ENCODE measurements at regions not wholly inside any gene's neighbourhood (a gene's known extent, or its start where the extent isn't known, plus 50 kb on each side); places are given as distances from the start of the nearest gene placed in this dataset.
A peak's percentile ranks its signal among the peaks of the same experiment; 100 is the strongest.
"Not testable (repeated sequence)": the region's sequence is repeated elsewhere in the genome, so short reads cannot be mapped to it uniquely, and the experiment has no call there.

DNA sequence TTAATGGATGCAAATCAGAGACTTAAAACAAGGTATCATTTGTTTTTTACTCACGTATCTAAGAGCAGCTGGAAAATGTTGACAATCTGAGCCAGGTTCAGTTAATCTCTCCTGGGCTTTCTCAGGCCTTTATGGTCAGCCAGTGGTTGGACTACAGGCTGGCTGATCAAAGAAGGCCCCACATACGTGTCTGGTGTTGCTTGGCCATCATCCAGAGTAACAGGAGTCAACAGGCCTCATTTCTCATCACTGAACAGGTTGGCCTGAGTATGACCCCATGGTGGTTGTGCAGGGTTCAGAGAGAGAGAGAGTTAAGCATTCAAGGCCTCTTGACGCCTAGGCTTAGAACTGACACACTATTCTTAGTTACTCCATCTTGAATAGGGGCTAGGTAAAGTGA, 97.0 kb upstream of the VLDLR start:
- DNase-seq, result no peak

DNA sequence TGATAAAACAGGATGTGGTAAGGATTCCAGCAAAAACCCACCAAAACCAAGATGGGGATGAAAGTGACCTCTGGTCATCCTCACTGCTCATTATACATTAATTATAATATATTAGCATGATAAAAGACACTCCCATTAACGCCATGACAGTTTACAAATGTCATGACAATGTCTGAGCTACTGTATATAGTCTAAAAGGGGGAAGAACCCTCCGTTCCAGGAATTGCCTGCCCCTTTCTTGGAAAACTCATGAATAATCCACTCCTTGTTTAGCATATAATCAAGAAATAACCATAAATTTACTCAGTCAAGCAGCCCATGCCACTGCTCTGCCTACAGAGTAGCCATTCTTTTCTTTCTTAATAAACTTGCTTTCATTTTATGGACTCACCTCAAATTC, 96.4 kb upstream of the VLDLR start:
- no peak for DNase-seq

DNA sequence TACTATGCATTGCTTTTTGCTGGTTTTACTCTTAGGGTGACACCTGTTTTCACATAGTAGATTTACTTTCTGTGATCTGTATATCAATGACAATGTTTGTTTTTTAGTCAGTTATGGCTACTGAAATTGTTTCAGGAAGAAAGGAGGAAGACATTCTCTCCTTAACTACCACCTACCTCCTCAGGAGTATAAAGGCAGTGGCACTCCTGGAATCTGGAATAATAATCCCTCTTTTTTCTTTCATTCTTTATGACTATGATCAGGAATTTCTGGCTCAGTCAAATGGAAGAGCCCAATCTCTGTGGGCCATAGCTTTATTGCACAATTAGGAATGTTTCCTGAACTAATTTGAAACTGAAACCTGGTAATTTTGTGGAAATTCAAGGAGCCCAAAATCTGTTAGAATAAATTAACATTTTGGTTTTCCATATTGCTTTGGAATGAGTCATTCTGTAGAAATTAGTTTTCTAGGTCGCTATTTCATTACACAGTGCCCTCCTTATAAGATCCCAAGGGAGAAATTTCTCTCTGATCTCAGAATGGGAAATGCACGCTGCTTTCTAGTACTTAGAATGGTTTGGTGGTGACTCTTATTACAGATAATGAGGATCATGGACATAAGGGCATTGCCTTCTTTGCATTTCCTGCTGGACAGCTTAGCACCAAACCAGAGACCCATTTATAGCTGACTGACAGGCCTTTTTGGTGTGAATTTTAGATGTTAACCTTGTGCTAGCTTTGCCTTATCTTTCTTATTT, 95.3 kb upstream of the VLDLR start:
- DNase-seq, result no peak

DNA sequence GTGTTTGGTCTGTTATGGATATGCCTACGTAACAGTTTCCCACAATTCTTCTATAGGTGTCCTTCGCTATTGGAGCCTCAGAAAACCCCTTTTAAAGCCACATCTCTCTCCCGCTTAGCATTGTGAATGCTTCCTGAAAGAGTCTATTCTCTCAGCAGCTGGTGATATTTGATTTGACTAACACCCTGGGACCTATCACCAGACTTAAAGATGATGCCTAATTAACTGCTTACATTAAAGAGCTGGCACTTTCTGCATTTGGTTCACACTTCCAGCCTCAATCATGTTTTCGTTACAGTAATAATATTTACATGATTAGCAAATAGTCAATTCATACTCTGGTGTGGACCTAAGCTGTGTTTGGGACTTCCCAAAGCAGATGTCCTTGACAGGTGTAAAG, 90.1 kb upstream of the VLDLR start:
- no peak for DNase-seq

DNA sequence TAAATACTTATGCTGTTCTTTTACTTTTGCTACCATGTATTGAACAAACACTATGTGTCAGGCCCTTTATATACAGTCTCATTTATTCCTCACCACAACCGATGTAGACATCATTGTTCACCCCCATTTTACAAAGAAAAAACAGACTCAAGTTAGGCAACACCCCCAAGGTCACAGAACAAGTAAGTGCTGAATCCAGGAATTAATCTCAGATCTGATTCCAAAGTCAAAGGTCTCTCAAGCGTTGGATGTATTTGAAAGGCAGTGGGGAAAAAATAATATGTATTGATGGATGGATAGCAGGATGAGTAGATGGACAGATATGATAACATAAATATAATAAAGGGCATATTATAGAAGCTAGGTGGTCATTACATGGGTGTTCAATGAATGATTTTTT, 85.1 kb upstream of the VLDLR start:
- DNase-seq, result no peak

DNA sequence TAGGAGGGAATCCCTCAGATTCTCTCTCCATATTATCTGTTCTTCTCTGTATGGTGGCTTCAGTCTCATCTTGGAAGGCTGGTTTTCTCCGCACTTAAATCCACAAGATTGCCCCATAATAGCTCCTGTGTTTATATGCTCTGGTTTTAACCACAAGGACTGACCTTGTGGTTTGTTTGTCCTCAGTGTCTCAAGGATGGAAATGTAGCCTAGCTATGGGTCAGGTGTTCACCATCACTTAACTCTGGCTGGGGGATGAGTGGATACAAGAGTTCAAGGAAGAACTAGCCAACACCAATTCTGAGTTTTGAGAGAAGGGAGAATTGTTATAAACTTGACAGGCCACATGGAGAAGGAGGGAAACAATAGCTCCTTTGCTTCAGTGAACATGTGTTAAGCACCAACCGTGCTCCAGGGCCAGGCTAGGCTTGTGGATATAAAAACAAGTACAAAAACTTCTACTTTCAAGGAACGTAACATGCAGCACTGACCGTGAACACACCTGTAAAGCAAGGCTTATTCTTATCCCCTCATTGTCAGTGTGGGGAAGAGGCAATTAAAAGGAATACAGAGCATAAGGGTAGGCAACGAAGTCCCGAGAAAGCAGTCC, 75.6 kb upstream of the VLDLR start:
- DNase-seq, result no peak

DNA sequence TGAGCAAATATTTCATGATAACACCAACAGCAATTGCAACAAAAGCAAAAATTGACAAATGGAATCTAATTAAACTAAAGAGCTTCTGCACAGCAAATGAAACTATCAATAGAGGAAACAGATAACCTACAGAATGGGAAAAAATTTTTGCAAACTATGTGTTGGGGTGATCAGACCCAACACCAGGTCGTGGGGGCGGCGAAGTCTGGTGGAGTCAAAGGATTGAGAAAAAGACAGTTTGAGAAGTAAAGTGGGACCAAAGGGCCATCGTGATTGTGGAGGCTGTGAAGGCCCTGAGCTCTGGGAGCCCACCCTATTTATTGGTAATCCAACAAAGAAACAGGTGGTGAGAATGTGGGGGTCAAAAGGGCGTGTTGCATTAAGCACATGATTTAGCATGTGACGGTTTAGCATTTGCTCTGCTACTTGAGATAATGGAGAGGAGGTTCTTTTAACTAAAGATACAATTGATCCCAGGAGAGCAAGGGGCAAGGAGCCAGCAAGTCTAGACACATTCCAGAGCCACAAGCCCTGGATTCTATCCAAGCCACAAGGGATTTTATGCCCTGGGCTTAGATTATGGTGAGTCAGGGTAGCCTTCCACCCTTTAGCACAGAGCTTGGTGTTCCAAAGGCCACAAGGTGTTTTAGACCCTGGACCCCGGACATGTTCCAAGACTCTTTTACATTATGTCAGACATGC, 65.5 kb upstream of the VLDLR start:
- not testable (repeated sequence) for DNase-seq

DNA sequence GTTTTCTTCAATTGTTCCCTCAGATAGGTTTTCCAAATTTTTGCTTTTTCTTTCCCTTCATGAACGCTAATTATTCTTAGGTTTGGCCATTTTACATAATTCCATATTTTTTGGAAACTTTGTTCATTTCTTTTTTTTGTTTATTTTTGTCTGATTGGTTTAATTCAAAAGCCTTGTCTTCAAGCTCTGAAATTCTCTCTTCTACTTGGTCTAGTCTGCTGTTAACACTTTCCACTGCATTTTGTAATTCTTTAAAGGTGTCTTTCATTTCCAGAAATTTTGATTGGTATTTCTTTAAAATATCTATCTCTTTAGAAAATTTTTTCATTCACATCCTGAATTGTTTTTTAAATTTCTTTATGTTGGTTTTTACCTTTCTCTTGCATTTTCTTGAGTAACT, 63.9 kb upstream of the VLDLR start:
- no peak for DNase-seq

DNA sequence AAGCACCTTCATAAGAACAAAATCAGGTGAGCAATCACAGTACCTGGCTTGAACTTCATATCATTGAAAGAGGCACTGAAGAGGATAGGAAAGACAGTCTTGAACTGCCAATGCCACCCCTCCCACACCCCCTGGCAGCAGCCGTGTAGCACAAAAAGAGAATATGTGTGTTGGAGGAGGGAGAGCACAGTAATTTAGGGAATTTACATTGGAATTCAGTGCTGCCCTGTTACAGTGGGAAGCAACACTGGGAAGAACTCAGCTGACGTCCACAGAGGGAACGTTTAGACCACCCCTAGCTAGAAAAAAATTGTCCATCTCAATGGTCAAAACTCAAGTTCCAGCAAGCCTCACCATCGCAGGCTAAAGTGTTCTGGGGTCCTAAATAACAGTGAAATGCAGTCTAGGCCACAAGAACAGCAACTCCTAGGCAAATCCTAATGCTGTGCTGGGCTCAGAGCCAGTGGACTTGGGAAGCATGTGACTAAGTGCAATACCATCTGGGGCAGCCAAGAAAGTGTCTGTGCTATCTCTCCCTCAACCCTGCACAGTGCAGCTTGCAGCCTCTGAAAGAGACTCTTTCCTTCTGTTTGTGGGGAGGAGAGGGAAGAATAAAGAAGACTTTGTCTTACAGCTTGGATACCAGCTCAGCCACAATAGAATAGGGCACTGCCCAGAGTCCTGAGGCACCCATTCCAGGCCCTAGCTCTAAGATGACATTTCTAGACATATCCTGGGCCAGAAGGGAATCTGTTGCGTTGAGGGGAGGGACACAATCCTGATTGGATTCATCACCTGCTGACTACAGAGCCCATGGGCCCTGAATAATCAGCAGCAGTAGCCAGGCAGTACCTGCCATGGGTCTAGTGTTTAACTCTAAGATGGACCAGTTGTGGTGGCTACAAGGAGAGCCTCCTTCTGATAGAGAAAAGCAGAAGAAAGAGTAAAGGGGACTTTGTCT, 62.1 kb upstream of the VLDLR start:
- DNase-seq, result no peak

DNA sequence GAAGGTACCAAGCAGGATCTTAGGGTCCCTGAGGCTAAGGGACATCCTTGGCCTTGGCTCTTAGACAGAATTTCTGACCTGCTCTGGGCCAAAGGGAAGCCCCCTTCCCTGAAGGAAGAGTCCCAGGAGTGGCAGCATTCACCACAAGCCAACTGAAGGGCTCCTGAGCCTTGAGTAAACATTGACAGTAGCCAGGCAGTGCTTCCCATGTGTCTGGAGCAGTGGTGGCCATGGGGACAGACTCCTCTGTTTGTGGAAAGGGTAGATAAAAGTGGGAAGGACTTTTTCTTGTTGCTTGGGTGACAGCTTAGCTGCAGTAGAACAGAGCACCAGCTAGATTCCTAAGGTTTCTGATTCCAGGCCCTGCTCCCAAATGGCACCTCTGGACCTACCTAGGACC, 61.4 kb upstream of the VLDLR start:
- DNase-seq, result no peak

DNA sequence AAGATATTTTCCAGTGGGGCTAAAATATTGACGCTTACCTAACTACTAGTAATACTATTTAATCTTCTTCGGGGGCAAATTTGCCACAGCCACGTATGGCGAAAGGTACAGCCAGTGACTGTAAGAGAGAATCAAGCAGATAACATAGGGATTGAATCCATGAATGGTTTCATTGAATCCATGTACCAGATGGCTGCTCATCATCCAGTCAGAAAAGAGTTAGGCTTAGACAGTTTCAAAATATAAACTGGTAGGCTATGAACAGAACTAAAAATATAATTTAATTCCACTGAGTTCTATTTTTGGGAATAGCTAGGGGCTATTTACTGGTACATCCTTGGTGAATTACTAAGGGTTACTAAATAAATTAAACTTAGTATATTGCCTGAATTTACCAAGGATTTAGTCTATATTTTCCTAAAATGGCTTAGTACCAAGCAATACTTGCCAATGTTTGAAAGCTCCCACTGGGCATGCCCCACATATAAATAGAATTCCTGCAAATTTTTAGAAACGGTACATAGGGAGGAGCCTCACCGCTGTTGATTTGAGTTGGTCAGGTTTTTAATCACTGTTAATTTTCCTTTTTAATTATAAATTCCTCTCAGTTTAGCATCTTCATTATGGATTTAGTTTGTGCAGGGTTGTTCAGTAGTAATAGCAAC, 55.8 kb upstream of the VLDLR start:
- no peak for DNase-seq

DNA sequence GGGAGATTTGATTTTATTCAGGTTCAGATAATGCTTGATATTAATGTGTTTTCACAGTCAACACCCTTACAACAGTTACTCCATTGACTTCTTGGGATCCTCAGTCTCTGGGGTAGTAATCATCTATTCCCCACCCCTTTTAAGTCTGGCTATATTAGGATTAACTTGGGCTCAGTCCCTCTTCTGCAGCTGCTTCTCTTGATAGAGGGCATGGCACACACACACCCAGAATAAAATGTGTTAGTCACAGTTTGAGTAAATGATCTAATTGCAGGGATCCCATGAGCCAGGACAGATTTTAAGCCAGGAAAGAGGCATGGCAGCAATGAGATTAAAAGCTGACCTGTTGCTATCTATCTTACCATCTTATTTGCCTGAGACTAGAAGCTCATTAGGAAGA, 53.7 kb upstream of the VLDLR start:
- DNase-seq, result no peak

DNA sequence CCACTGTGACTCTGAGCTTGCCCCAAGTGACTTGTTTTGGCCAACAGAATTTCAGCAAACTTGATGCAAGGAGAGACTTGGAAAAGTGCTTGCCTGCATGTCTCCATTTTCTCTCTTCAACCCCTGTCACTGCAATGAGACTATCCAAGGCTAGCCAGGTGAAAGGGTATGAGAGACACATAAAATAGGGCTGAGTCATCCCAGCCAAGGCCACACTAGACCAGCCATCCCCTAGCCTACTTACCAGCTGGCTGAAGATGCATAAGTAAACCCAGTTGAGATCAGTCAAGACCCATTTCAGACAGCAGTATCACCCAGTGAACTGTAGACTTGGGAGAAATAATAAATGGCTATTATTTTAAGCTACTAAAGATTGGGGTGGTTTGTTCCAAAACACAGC, 52.9 kb upstream of the VLDLR start:
- no peak for DNase-seq

DNA sequence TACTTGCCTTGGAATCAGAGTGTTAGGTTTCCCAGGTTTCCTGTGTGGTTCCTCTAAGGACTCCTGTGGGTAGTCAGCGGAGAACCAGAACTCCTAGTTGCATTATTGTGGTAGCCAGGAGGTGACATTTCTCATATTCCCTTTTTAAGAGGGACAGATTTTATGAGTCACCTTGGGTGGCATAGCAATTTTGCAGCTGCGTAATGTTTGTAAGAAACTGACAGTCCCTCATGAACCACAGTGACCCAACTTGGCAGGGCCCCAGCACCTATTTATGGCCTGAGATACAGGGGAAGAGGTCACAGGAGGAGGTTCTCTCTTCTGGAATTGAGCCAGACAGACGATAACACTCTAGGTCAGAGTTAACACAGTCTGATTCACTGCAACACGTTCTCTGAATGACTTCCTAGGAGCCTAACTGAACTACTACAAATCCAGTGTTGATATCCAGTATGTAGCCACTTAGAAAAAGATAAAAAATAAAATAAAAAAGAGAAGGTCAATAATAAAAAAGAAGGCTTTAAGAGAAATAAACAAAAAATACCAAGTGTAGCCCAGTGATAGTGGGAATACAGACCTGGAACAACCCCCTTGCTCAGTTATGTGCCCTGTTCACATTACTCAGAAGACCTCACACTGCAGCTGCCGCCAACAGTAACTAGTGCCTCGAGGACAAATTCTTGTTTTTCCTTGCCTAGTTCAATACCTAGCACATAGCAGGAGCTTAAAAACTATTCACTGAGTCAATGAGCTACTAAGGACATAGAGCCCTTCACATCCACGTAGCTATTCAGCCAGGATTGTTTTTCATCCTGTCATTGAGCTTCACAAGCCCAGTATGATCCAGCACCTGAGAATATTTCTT, 50.7 kb upstream of the VLDLR start:
- DNase-seq, result peak; percentile 35

All from CD4-positive, alpha-beta T cell treated with Interleukin-17A for 1 hour (primary cell).